HG03066 (cell line): ENCODE measurements at regions not wholly inside any gene's neighbourhood (a gene's known extent, or its start where the extent isn't known, plus 50 kb on each side); places are given as distances from the start of the nearest gene placed in this dataset.

ENCODE experiments used
- ATAC-seq: cut with Tn5 transposase; IDR thresholded peaks from one replicate; pipeline ENCODE4 v1.9.1; 2021; ENCODE audit warnings: low read depth; ENCODE audit not compliant: unreplicated experiment

DNA sequence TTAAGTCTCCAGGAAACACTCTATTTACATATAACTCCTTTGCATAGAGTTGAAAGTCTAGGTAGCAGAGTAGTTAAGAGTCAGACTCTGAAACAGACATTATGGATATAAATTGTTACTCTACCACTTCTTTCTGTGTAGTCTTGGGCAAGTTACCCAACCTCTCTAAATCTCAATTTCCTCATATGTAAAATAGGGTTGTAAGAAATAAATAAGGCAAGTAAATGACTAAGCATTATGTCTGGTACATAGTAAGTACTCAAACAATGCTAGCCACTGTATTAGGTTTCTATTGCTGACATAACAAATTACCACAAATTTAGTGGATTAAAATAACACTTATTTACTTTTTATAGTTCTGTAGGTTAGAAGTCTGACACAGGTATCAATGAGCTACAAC lies 394.1 kb downstream of the PRDM5 start:
- ATAC-seq, result no peak

DNA sequence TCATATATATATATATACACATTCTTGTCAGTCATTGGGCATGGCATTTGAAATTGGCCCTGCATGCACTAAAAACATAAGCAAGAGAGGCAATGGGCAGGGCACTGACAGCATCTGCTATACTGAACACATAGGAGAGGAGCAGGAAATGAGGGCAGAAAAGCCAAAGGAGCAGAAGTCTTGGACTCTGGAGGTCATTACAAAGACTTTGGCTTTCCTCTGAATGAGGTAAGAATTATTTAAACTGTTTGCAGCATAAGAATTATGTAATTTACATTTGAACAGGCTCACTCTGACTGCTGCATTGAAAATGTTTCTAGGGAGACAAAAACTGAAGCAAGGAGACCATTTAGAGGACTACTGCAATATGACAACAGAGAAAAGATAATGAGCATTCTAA lies 396.5 kb downstream of the PRDM5 start:
- no peak for ATAC-seq

- no peak for ATAC-seq
Measured at GRCh38 chr4:120525106-120525505, 397.4 kb downstream of the PRDM5 start.

DNA sequence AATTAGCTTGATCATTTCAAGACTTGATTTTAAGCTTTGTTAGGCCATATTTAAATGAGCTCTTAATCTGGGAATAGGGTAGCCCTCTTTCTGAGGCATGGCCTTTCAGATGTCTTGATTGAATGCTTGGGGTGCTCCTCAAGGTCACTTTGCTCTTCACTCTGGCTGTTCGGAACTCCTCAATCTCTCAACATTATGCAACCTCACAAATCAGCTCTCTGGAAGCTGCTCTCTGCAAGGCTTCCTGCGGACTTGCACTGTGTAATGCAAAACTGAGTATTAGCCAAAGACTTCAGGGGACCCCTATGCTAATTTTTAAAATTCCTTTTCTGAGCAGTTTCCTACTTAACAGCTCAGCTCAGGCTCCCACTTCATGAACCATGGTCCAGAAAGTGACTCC lies 398.3 kb downstream of the PRDM5 start:
- ATAC-seq, result no peak

DNA sequence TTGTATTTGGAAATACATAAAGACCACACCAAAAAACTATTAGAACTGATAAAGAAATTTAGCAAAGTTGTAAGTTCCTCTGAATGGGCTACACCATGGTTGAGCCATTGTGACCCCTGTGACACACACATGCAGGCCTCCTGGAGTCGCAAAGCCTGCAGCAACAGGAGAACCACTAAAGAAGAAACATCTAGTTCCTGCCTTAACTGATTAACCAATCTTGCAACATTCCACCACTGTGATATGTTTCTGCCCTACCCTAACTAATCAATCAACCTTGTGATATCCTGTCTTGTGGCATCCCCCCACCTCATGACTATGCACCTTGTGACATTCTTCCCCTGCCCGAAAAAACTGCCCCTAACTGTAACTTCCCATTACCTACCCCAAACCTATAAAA lies 401.8 kb downstream of the PRDM5 start:
- no peak for ATAC-seq

DNA sequence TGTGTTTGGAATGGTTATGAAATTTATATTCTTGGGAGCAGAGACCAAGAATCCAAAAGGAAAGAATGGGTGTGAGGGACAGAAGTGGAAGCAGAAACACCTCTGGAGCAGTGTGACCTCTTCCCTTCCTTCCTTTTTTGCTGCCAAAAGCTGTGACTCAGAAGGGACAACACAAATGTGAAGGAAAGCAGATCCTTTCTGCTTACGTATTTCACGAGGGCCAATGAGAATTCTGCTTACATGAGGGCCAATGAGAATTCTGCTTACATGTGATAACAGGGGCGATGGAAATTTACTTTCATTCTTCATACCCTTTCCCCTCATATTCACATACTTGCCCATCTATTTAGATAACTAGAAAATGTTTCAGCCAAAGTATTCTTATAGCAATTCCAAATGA lies 404.6 kb downstream of the PRDM5 start:
- no peak for ATAC-seq

- no peak for ATAC-seq
Measured at GRCh38 chr4:120509719-120510118, 412.8 kb downstream of the PRDM5 start.

DNA sequence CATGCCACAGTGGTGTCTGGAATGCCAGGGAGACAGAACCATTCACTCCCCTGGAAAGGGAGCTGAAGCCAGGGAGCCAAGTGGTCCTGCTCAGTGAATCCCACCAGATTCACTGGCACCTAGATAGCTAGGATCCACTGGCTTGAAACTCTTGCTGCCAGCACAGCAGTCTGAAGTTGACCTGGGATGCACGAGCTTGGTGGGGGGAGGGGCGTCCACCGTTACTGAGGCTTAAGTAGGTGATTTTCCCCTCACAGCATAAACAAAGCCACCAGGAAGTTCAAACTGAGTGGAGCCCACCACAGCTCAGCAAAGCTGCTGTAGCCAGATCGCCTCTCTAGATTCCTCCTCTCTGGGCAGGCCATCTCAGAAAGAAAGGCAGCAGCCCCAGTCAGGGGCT lies 413.3 kb downstream of the PRDM5 start:
- no peak for ATAC-seq

GRCh38 chr4:120508036-120508435 lies 414.5 kb downstream of the PRDM5 start:
- no peak for ATAC-seq

DNA sequence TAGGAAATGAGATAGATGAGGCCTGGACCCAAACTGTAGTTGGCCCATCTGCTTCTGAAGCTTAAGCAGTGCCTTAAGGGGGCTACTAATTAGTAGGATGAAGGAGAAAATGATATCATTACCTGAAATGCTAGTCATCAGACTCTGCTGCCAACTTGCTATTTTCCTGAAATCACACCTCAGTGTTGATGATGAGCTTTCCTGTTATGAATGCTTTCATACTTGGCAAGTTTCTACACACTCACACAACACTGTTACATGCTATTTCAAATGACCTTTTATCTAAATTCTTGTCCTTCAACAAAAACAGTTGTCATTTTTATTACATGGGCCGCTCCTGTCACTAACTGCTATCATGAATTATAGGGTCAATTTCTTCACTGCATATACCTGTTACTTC lies 416.0 kb downstream of the PRDM5 start:
- no peak for ATAC-seq

GRCh38 chr4:120498678-120499077 lies 423.8 kb downstream of the PRDM5 start:
- no peak for ATAC-seq

- no peak for ATAC-seq
Measured at GRCh38 chr4:120491481-120491880, 424.8 kb upstream of the MAD2L1 start.

GRCh38 chr4:120481756-120482155 lies 415.1 kb upstream of the MAD2L1 start:
- no peak for ATAC-seq

DNA sequence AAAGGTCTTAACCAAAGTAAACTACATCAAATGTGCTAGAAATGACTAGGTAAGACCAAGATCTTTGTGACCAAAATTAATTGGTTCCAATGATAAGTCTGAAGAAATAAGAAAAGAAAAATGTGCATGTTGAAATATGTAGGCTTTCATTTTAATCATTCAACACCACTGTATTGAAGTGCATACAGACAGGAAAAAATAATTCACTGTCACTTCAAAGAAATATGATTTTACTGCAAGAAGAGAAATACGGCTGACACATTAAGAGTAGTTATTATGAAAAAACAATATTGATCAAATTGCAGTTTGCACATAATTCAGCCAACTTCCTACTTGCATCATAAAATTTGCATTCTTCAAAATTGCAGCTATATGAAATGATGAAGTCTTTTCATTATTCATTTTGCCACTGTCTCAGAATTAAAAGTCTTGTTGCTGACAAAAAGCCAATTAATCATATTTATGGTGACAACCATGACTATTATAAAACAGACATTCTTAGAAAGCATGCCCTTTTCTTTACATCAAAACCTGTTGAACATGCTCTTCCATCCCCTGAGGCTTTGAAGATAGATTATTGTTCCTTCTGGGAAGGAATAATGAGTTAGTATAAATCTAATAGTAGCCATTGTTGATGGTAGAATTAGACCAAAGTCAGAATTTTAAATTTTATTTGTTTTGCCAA lies 405.9 kb upstream of the MAD2L1 start:
- no peak for ATAC-seq

DNA sequence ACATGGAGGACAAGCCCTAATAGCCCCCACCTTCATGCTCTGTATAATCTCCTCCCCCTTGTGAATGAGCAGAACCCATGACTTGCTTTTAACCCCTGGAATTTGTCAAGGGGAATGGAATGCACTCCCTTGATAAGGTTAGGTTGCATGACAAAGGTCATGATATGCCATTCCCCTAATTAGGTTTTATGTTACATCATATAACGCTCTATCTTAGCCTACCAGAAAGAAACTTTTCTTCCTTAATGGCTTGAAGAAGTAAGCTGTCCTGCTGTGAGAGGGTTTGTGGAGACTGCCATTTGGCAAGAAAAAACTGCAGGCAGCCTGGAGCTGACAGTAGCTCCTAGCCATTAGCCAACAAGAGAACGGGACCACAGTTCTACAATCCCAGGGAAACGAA lies 399.8 kb upstream of the MAD2L1 start:
- ATAC-seq, result no peak

GRCh38 chr4:120454788-120455187 lies 388.1 kb upstream of the MAD2L1 start:
- ATAC-seq, result no peak

- ATAC-seq, result no peak
Measured at GRCh38 chr4:120452536-120452935, 385.9 kb upstream of the MAD2L1 start.

DNA sequence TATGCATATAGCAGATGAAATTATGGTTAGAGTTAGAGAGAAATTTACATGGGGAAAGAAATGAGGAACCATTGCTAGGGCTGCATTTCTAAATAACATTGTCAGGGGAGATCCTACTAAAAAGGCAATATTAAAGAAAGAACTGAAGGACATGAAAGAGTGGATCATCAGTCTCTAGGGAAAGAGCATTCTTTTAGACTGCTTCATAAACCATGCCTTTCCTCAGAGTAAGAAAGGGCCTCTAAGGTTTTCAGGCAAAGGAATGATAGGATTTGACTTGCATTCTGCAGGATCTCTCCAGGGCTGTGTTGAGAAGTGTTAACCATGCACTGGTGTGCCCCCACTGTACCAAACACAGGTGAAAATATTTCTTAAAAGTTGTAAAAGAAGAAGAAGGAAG lies 385.4 kb upstream of the MAD2L1 start:
- ATAC-seq, result no peak

GRCh38 chr4:120447774-120448173 lies 381.1 kb upstream of the MAD2L1 start:
- ATAC-seq, result no peak

- peak; percentile 90 for ATAC-seq
Measured at GRCh38 chr4:120446051-120446567, 379.5 kb upstream of the MAD2L1 start.

DNA sequence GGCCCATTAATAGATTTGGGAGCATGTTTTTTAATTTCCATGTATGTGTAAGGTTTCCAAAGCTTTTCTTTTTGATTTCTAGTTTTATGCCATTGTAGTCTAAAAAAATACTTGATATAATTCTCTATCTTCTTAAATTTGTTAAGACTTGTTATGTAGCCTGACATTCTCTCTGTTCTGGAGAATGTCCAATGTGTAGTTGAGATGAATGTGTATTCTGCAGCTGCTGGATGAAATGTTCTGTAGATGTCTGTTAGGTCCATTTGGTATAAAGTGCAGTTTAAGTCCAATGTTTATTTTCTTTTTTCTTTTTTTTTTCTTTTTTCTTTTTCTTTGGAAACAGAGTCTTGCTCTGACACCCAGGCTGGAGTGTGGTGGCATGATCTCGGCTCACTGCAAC lies 378.5 kb upstream of the MAD2L1 start:
- no peak for ATAC-seq

DNA sequence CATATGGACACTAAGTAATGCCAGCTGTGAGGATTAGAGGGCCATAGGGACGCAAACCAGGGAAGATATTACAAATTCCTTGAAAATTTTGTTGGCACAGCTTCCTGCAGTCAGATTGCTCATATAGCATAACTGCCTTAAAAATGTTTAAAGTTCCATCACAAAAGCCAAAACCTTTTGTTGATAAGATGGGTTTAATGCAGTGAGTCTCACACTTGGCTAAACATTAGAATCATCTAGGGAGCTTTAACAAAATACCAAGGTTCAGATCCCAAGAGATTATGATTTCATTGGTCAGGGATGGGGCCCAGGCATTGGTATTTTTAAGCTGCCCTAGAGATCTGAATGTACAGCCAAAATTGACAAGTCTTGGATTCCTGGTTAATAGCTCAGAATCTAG lies 376.5 kb upstream of the MAD2L1 start:
- no peak for ATAC-seq

DNA sequence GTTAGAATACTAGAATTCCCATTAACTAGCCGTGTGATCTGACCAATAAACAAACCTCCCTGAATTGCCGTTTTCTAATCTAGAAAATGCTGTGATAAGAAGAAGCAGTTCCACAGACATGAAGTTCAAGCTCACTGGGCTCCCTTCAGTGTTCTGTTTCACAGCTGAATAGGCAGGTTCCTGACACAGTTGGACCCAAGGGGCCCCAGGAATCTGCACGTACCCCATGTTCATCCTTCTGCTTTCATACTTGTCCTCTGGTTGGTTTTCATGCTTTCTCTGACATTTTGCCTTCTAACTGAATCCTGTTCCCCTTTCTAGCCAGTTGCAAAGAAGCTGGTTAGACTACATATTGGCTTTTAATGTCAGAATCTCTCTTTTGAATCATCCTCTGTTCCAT lies 374.1 kb upstream of the MAD2L1 start:
- ATAC-seq, result no peak
